ENCODE measurements at regions not wholly inside any gene's neighbourhood (a gene's known extent, or its start where the extent isn't known, plus 50 kb on each side); places are given as distances from the start of the nearest gene placed in this dataset.

DNA sequence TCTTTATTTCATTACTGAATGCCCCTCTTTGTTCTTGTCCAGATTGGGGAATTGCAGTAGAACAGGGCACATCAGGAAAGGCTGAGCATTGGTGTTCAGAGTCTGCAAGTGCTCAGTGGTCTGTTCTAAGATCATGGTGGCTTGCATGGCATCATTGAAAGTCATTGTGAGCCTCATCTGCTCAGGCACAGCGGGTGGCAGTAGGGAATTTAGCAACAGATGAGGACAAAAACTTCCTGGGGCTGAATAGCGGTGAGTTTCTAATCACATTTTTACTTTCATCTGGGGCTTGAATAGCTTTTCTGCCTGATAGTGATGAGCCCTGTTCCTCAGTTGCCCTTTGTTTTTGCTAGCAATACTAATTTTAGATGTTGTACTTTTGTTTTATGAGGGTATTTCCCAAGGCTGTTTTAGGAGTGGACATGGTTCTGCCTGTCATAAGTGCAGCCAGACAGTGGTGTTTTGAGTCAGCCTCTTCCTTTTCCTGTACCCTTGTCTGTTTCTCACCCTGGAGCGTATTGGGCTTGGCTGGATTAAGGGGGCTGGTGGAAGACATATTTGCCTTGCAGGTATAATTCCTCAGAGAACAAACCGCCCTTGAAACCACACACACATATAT, 127.2 kb upstream of the IL12A start:
- Histone ChIP-seq H3K4me1 (ENCODE audit: control insufficient read depth, insufficient read depth, low read length) (peaks cover 65% of the 10 kb centered on the region), H3K4me2 (ENCODE audit: low read length) (peak overlapping the region; percentile 11), H3K9me3 (replicated peaks; ENCODE audit: low read length) (no peaks in the 10 kb centered on the region), H3K9ac (ENCODE audit: low read depth, low read length) (peak overlapping the region; percentile 14), H3K4me3 (ENCODE audit: low read length) (no peak overlapping the region), H3K36me3 (ENCODE audit: insufficient read depth, low read length) (no peaks in the 10 kb centered on the region), H3K27me3 (ENCODE audit: control insufficient read depth, insufficient read depth, low read length) (no peaks in the 10 kb centered on the region)

GRCh38 chr3:159865041-159865579, 123.5 kb upstream of the IL12A start:
- H3K27me3 ChIP-seq (ENCODE audit: control insufficient read depth, insufficient read depth, low read length), result no peaks in the 10 kb centered on the region
- H3K4me3 ChIP-seq (ENCODE audit: low read length), result peak overlapping the region; percentile 35
- no peaks in the 10 kb centered on the region for H3K9me3 ChIP-seq (replicated peaks; ENCODE audit: low read length)
- no peaks in the 10 kb centered on the region for H3K36me3 ChIP-seq (ENCODE audit: insufficient read depth, low read length)
- H3K4me2 ChIP-seq (ENCODE audit: low read length), result peak overlapping the region; percentile 59
- H3K9ac ChIP-seq (ENCODE audit: low read depth, low read length), result peak overlapping the region; percentile 10
- H3K4me1 ChIP-seq (ENCODE audit: control insufficient read depth, insufficient read depth, low read length), result peaks cover 55% of the 10 kb centered on the region

GRCh38 chr3:159866201-159866746, 122.4 kb upstream of the IL12A start:
- Histone ChIP-seq H3K9ac (ENCODE audit: low read depth, low read length) (peak overlapping the region; percentile 10), H3K36me3 (ENCODE audit: insufficient read depth, low read length) (no peaks in the 10 kb centered on the region)

DNA sequence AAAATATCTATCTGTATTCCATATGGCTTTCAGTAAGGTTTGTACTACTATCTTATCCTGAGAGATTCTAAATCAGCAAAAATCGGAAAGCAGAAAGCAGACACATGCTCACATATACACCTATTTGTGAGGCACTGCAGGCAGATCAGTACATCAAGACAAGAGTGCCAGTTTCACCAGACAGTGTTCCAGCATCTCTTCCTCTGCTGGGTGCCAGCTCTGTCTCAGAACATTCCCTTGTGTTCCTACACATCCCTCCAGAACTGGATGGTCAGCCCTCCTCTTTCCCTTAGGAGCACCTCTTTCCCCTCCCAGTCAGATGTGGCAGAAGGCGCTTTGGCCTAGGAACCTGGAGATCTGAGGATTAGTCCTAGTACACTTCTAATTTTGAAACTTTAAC, 121.3 kb upstream of the IL12A start:
- H3K9me3 ChIP-seq (replicated peaks; ENCODE audit: low read length), result no peaks in the 10 kb centered on the region
- no peaks in the 10 kb centered on the region for H3K36me3 ChIP-seq (ENCODE audit: insufficient read depth, low read length)
- H3K9ac ChIP-seq (ENCODE audit: low read depth, low read length), result no peak overlapping the region
- H3K4me2 ChIP-seq (ENCODE audit: low read length), result no peak overlapping the region
- H3K4me1 ChIP-seq (ENCODE audit: control insufficient read depth, insufficient read depth, low read length), result peaks cover 47% of the 10 kb centered on the region
- H3K27me3 ChIP-seq (ENCODE audit: control insufficient read depth, insufficient read depth, low read length), result no peaks in the 10 kb centered on the region
- H3K4me3 ChIP-seq (ENCODE audit: low read length), result no peak overlapping the region

More at GRCh38 chr3:159866201-159866746, 122.4 kb upstream of the IL12A start:
- no peaks in the 10 kb centered on the region for H3K9me3 ChIP-seq (replicated peaks; ENCODE audit: low read length)
- peaks cover 48% of the 10 kb centered on the region for H3K4me1 ChIP-seq (ENCODE audit: control insufficient read depth, insufficient read depth, low read length)
- no peaks in the 10 kb centered on the region for H3K27me3 ChIP-seq (ENCODE audit: control insufficient read depth, insufficient read depth, low read length)
- H3K4me2 ChIP-seq (ENCODE audit: low read length), result peak overlapping the region; percentile 59
- no peak overlapping the region for H3K4me3 ChIP-seq (ENCODE audit: low read length)

- Histone ChIP-seq H3K27me3 (ENCODE audit: control insufficient read depth, insufficient read depth, low read length) (no peaks in the 10 kb centered on the region), H3K9ac (ENCODE audit: low read depth, low read length) (no peak overlapping the region), H3K4me3 (ENCODE audit: low read length) (no peak overlapping the region), H3K4me2 (ENCODE audit: low read length) (no peak overlapping the region), H3K9me3 (replicated peaks; ENCODE audit: low read length) (no peaks in the 10 kb centered on the region), H3K4me1 (ENCODE audit: control insufficient read depth, insufficient read depth, low read length) (peaks cover 54% of the 10 kb centered on the region), H3K36me3 (ENCODE audit: insufficient read depth, low read length) (no peaks in the 10 kb centered on the region)
These were observed 117.9 kb upstream of the IL12A start for GRCh38 chr3:159870723-159871122.

- H3K36me3 ChIP-seq (ENCODE audit: insufficient read depth, low read length), result no peaks in the 10 kb centered on the region
- peak overlapping the region; percentile 39 for H3K4me2 ChIP-seq (ENCODE audit: low read length)
- H3K4me3 ChIP-seq (ENCODE audit: low read length), result no peak overlapping the region
- H3K4me1 ChIP-seq (ENCODE audit: control insufficient read depth, insufficient read depth, low read length), result peaks cover 39% of the 10 kb centered on the region
- H3K9me3 ChIP-seq (replicated peaks; ENCODE audit: low read length), result no peaks in the 10 kb centered on the region
- peak overlapping the region; percentile 22 for H3K9ac ChIP-seq (ENCODE audit: low read depth, low read length)
- H3K27me3 ChIP-seq (ENCODE audit: control insufficient read depth, insufficient read depth, low read length), result no peaks in the 10 kb centered on the region
These were observed 116.1 kb upstream of the IL12A start for GRCh38 chr3:159872374-159873109.

- H3K4me3 ChIP-seq (ENCODE audit: low read length), result no peak overlapping the region
These were observed 113.5 kb upstream of the IL12A start for GRCh38 chr3:159875116-159875515.

DNA sequence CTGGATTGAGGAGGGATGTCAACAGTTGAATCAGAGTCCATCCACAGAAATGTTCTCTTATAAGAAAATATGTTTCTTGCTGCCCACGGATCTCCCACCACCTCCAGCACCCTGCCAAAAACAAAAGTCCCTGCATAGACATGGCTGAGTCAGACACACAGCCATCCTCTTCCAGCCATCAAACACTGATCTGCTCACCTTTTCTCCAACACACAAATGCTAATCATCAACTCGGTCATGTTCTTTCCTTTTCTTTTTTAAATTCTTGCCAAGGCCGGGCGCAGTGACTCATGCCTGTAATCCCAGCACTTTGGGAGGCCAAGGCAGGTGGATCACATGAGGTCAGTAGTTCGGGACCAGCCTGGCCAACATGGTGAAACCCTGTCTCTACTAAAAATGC, 110.7 kb upstream of the IL12A start:
- Histone ChIP-seq H3K27me3 (ENCODE audit: control insufficient read depth, insufficient read depth, low read length) (no peaks in the 10 kb centered on the region), H3K4me1 (ENCODE audit: control insufficient read depth, insufficient read depth, low read length) (peaks cover 64% of the 10 kb centered on the region), H3K4me3 (ENCODE audit: low read length) (no peak overlapping the region), H3K4me2 (ENCODE audit: low read length) (peak overlapping the region; percentile 23), H3K9ac (ENCODE audit: low read depth, low read length) (no peak overlapping the region), H3K9me3 (replicated peaks; ENCODE audit: low read length) (no peaks in the 10 kb centered on the region), H3K36me3 (ENCODE audit: insufficient read depth, low read length) (no peaks in the 10 kb centered on the region)

More at GRCh38 chr3:159875116-159875515, 113.5 kb upstream of the IL12A start:
- H3K9ac ChIP-seq (ENCODE audit: low read depth, low read length), result no peak overlapping the region
- no peaks in the 10 kb centered on the region for H3K9me3 ChIP-seq (replicated peaks; ENCODE audit: low read length)
- no peak overlapping the region for H3K4me2 ChIP-seq (ENCODE audit: low read length)
- no peaks in the 10 kb centered on the region for H3K27me3 ChIP-seq (ENCODE audit: control insufficient read depth, insufficient read depth, low read length)
- H3K36me3 ChIP-seq (ENCODE audit: insufficient read depth, low read length), result no peaks in the 10 kb centered on the region
- H3K4me1 ChIP-seq (ENCODE audit: control insufficient read depth, insufficient read depth, low read length), result peaks cover 57% of the 10 kb centered on the region

GRCh38 chr3:159879146-159879545, 109.5 kb upstream of the IL12A start:
- Histone ChIP-seq H3K27me3 (ENCODE audit: control insufficient read depth, insufficient read depth, low read length) (no peaks in the 10 kb centered on the region), H3K36me3 (ENCODE audit: insufficient read depth, low read length) (no peaks in the 10 kb centered on the region), H3K9me3 (replicated peaks; ENCODE audit: low read length) (no peaks in the 10 kb centered on the region), H3K4me1 (ENCODE audit: control insufficient read depth, insufficient read depth, low read length) (peaks cover 64% of the 10 kb centered on the region), H3K9ac (ENCODE audit: low read depth, low read length) (peak overlapping the region; percentile 15), H3K4me2 (ENCODE audit: low read length) (peak overlapping the region; percentile 18), H3K4me3 (ENCODE audit: low read length) (no peak overlapping the region)

GRCh38 chr3:159879598-159879997, 109.0 kb upstream of the IL12A start:
- Histone ChIP-seq H3K9ac (ENCODE audit: low read depth, low read length) (peak overlapping the region; percentile 15), H3K4me3 (ENCODE audit: low read length) (no peak overlapping the region), H3K4me1 (ENCODE audit: control insufficient read depth, insufficient read depth, low read length) (peaks cover 60% of the 10 kb centered on the region), H3K27me3 (ENCODE audit: control insufficient read depth, insufficient read depth, low read length) (no peaks in the 10 kb centered on the region), H3K4me2 (ENCODE audit: low read length) (peak overlapping the region; percentile 18), H3K9me3 (replicated peaks; ENCODE audit: low read length) (no peaks in the 10 kb centered on the region), H3K36me3 (ENCODE audit: insufficient read depth, low read length) (no peaks in the 10 kb centered on the region)

- no peaks in the 10 kb centered on the region for H3K9me3 ChIP-seq (replicated peaks; ENCODE audit: low read length)
- no peak overlapping the region for H3K4me2 ChIP-seq (ENCODE audit: low read length)
- H3K36me3 ChIP-seq (ENCODE audit: insufficient read depth, low read length), result no peaks in the 10 kb centered on the region
- H3K4me3 ChIP-seq (ENCODE audit: low read length), result no peak overlapping the region
- peaks cover 63% of the 10 kb centered on the region for H3K4me1 ChIP-seq (ENCODE audit: control insufficient read depth, insufficient read depth, low read length)
- H3K27me3 ChIP-seq (ENCODE audit: control insufficient read depth, insufficient read depth, low read length), result no peaks in the 10 kb centered on the region
- H3K9ac ChIP-seq (ENCODE audit: low read depth, low read length), result no peak overlapping the region
These were observed 107.4 kb upstream of the IL12A start for GRCh38 chr3:159881208-159881607.
